SU-DHL-6 (cell line): ENCODE measurements at regions not wholly inside any gene's neighbourhood (a gene's known extent, or its start where the extent isn't known, plus 50 kb on each side); places are given as distances from the start of the nearest gene placed in this dataset.

Source experiments
- CTCF ChIP-seq: fragments of 200-600 bp; sonication (generic); IDR thresholded peaks from one replicate; pipeline ENCODE4 v1.5.1; 2017; ENCODE audit warnings: antibody characterized with exemption, mild to moderate bottlenecking, low read length, moderate library complexity; ENCODE audit not compliant: insufficient read depth, poor library complexity, severe bottlenecking
- EZH2phosphoT487 ChIP-seq: fragments of 200-600 bp; sonication (generic), shearing (Covaris generic); conservative IDR thresholded peaks from 2 replicates; pipeline ENCODE4 v1.6.1; 2018; ENCODE audit warnings: mild to moderate bottlenecking, antibody characterized with exemption, low read length, moderate library complexity, mixed read lengths

- TF ChIP-seq CTCF (no peak), EZH2phosphoT487 (no peak)
Measured at GRCh38 chr4:134019657-134020056, 181.9 kb downstream of the PABPC4L start.
